ENCODE measurements at regions not wholly inside any gene's neighbourhood (a gene's known extent, or its start where the extent isn't known, plus 50 kb on each side); places are given as distances from the start of the nearest gene placed in this dataset.

- TF ChIP-seq CTCF (conservative IDR thresholded peaks at IDR 0.05; ENCODE audit: low read length) (no peak), EZH2phosphoT487 (IDR thresholded peaks at IDR 0.05; ENCODE audit: borderline replicate concordance, low read depth, low read length) (no peak)
Measured at GRCh38 chr3:102060814-102061213, 211.5 kb downstream of the NFKBIZ start.
